ENCODE measurements at regions not wholly inside any gene's neighbourhood (a gene's known extent, or its start where the extent isn't known, plus 50 kb on each side); places are given as distances from the start of the nearest gene placed in this dataset.
"Not testable (repeated sequence)": the region's sequence is repeated elsewhere in the genome, so short reads cannot be mapped to it uniquely, and the experiment has no call there.

GRCh38 chr21:17688912-17689874 is 76.5 kb upstream of the BTG3 start:
- peak overlapping the region; percentile 98 for H3K27ac ChIP-seq

GRCh38 chr21:17682924-17683323 is 70.2 kb upstream of the BTG3 start:
- H3K27ac ChIP-seq: no peak overlapping the region
- no peak for DNase-seq (ENCODE audit: low read depth, low spot score)

More at GRCh38 chr21:17688912-17689874, 76.5 kb upstream of the BTG3 start:
- DNase-seq (ENCODE audit: low read depth, low spot score): peak; percentile 86

GRCh38 chr21:17679002-17679600 is 66.4 kb upstream of the BTG3 start:
- no peak overlapping the region for H3K27ac ChIP-seq
- peak; percentile 33 for DNase-seq (ENCODE audit: low read depth, low spot score)

GRCh38 chr21:17676930-17677329 is 64.2 kb upstream of the BTG3 start:
- H3K27ac ChIP-seq; DNase-seq (ENCODE audit: low read depth, low spot score): not testable (repeated sequence)

GRCh38 chr21:17674106-17674505 is 61.4 kb upstream of the BTG3 start:
- no peak for DNase-seq (ENCODE audit: low read depth, low spot score)
- no peak overlapping the region for H3K27ac ChIP-seq

GRCh38 chr21:17673261-17674020 is 60.7 kb upstream of the BTG3 start:
- H3K27ac ChIP-seq: no peak overlapping the region
- peak; percentile 20 for DNase-seq (ENCODE audit: low read depth, low spot score)

GRCh38 chr21:17671733-17672132 is 59.0 kb upstream of the BTG3 start:
- DNase-seq (ENCODE audit: low read depth, low spot score): no peak
- H3K27ac ChIP-seq: no peak overlapping the region

- DNase-seq (ENCODE audit: low read depth, low spot score): no peak
- H3K27ac ChIP-seq: no peak overlapping the region
Measured at GRCh38 chr21:17668479-17669140, 55.9 kb upstream of the BTG3 start.

- DNase-seq (ENCODE audit: low read depth, low spot score): no peak
- no peak overlapping the region for H3K27ac ChIP-seq
Measured at GRCh38 chr21:17667256-17667655, 54.6 kb upstream of the BTG3 start.

Data from epithelial cell of prostate (primary cell).